Anterior cingulate cortex (tissue), 58 donors: ENCODE measurements at regions not wholly inside any gene's neighbourhood (a gene's known extent, or its start where the extent isn't known, plus 50 kb on each side); places are given as distances from the start of the nearest gene placed in this dataset.
"Not testable (repeated sequence)": the region's sequence is repeated elsewhere in the genome, so short reads cannot be mapped to it uniquely, and the experiment has no call there.

ENCODE experiments used
- DNase-seq, 58 donors: peaks; one replicate each; lab custom pipeline; 2025; lab: John Stamatoyannopoulos, UW

- DNase-seq: no peak
These were observed 133.4 kb upstream of the ALDH1B1 start for GRCh38 chr9:38259056-38259455.

GRCh38 chr9:38257626-38258215 lies 134.8 kb upstream of the ALDH1B1 start:
- no peak for DNase-seq

GRCh38 chr9:38256461-38256860 lies 136.0 kb upstream of the ALDH1B1 start:
- DNase-seq: no peak

GRCh38 chr9:38255599-38255998 lies 136.9 kb upstream of the ALDH1B1 start:
- no peak for DNase-seq

GRCh38 chr9:38254756-38255155 lies 137.7 kb upstream of the ALDH1B1 start:
- no peak for DNase-seq

GRCh38 chr9:38254151-38254550 lies 138.4 kb upstream of the ALDH1B1 start:
- no peak for DNase-seq

GRCh38 chr9:38253200-38253599 lies 139.3 kb upstream of the ALDH1B1 start:
- DNase-seq: no peak

GRCh38 chr9:38251036-38251860 lies 141.3 kb upstream of the ALDH1B1 start:
- no peak for DNase-seq

GRCh38 chr9:38250279-38251035 lies 142.0 kb upstream of the ALDH1B1 start:
- DNase-seq: no peak

GRCh38 chr9:38249587-38250210 lies 142.8 kb upstream of the ALDH1B1 start:
- no peak for DNase-seq

GRCh38 chr9:38249049-38249448 lies 143.5 kb upstream of the ALDH1B1 start:
- DNase-seq: no peak

GRCh38 chr9:38246833-38247232 lies 145.7 kb upstream of the ALDH1B1 start:
- no peak for DNase-seq

- DNase-seq: no peak
These were observed 147.5 kb upstream of the ALDH1B1 start for GRCh38 chr9:38244971-38245370.

GRCh38 chr9:38243993-38244392 lies 148.5 kb upstream of the ALDH1B1 start:
- DNase-seq: no peak

GRCh38 chr9:38242151-38242550 lies 150.4 kb upstream of the ALDH1B1 start:
- DNase-seq: not testable (repeated sequence)

GRCh38 chr9:38240051-38240450 lies 152.5 kb upstream of the ALDH1B1 start:
- no peak for DNase-seq

GRCh38 chr9:38235244-38235643 lies 157.3 kb upstream of the ALDH1B1 start:
- DNase-seq: no peak

GRCh38 chr9:38234479-38235170 lies 157.9 kb upstream of the ALDH1B1 start:
- DNase-seq: no peak

- DNase-seq: no peak
These were observed 158.6 kb upstream of the ALDH1B1 start for GRCh38 chr9:38233796-38234355.

- no peak for DNase-seq
These were observed 159.2 kb upstream of the ALDH1B1 start for GRCh38 chr9:38233343-38233742.
